ENCODE measurements at regions not wholly inside any gene's neighbourhood (a gene's known extent, or its start where the extent isn't known, plus 50 kb on each side); places are given as distances from the start of the nearest gene placed in this dataset.
"Not testable (repeated sequence)": the region's sequence is repeated elsewhere in the genome, so short reads cannot be mapped to it uniquely, and the experiment has no call there.

DNA sequence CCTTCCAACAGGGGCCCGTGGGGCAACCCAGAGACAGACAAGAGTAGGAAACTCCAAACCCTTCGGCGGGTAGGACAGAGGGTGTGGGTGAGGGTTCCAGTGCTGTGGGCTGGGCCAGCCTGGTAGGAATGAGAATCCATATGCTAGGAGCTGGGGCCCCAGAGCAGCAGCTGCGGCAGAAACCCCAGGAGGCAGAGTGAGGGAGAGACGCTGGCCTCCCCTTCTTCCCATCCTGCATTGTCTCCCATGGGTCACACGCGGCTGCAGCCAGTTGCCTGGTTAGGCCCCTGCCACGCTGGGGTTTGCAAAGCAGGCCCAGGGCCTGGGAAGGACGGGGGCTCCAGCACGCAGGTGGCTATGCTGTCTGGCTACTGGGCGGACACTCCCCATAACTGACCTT lies 113.1 kb upstream of the CCZ1B start:
- not testable (repeated sequence) for DNase-seq; H3K27ac ChIP-seq (ENCODE audit: low read depth, low read length); H3K56ac ChIP-seq (ENCODE audit: low read length); H3K9ac ChIP-seq (ENCODE audit: low read length); H3K79me2 ChIP-seq (ENCODE audit: control insufficient read depth, insufficient read depth, low read length); H3K23ac ChIP-seq (ENCODE audit: low read length); H3K36me3 ChIP-seq (ENCODE audit: control insufficient read depth, insufficient read depth, low read length); H3K79me1 ChIP-seq (ENCODE audit: low read length); H3K4me2 ChIP-seq (ENCODE audit: low read length); H4K5ac ChIP-seq (ENCODE audit: low read length); H3K4ac ChIP-seq (ENCODE audit: low read depth, low read length); H2AK5ac ChIP-seq (ENCODE audit: low read length); H3K4me1 ChIP-seq (ENCODE audit: control insufficient read depth, low read depth, low read length); H3K18ac ChIP-seq (ENCODE audit: low read length); H3K4me3 ChIP-seq (ENCODE audit: low read length); H2BK15ac ChIP-seq (replicated peaks; ENCODE audit: low read depth); H2BK5ac ChIP-seq (ENCODE audit: low read length); H3K27me3 ChIP-seq (ENCODE audit: insufficient read depth, low read length, poor library complexity); H4K8ac ChIP-seq (ENCODE audit: low read depth, low read length); H2BK120ac ChIP-seq (ENCODE audit: low read depth, low read length)
- WGBS (ENCODE audit: extremely low coverage, insufficient coverage, low lambda C conversion rate), result no CpG with 5 or more reads among the region's 11 CpGs

DNA sequence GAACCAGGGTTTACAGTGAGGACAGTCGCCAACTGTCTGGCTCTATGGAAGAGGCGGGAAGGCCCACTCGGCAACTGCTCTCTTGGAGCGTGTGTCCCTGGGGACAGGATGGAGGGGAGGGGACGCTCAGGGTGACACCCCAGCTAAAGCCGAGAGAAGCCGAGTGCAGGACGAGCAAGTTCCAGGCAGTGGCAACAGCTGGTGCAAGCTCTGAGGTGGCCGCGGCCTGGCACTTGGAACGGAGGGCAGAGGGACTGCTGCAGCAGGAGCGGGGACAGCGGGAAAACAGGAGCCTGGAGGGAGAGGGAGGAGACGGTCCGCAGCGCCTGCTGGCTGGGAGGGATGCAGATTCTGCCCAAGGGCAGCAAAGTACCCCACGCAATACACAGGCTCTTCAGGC lies 113.8 kb upstream of the CCZ1B start:
- not testable (repeated sequence) for H3K23ac ChIP-seq (ENCODE audit: low read length); H3K18ac ChIP-seq (ENCODE audit: low read length); H2BK120ac ChIP-seq (ENCODE audit: low read depth, low read length)

DNA sequence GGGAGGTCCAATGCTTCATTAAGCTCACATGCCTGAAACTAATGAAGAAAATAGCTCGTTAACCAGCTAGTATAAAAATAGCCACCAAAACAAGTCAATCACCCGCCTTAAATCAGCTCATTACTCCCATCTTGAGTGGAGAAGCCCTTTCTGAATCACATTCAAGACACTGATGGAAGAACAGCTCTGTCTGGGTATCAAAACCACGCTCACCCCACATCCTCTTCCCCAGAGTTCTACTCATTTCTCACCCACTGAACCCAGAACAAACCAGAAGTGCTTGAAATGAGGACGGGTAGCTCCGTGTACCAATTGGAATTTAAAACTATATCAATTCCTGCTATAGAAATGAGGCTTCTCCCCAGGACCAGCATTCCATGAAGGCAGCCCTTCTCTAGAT lies 120.8 kb upstream of the CCZ1B start:
- H2AK5ac ChIP-seq (ENCODE audit: low read length); H3K36me3 ChIP-seq (ENCODE audit: control insufficient read depth, insufficient read depth, low read length); H2BK15ac ChIP-seq (replicated peaks; ENCODE audit: low read depth); H3K27ac ChIP-seq (ENCODE audit: low read depth, low read length); H3K23ac ChIP-seq (ENCODE audit: low read length); H3K4me3 ChIP-seq (ENCODE audit: low read length); H4K8ac ChIP-seq (ENCODE audit: low read depth, low read length); H3K4me2 ChIP-seq (ENCODE audit: low read length); H2BK5ac ChIP-seq (ENCODE audit: low read length); H3K27me3 ChIP-seq (ENCODE audit: insufficient read depth, low read length, poor library complexity); H3K18ac ChIP-seq (ENCODE audit: low read length); H3K4ac ChIP-seq (ENCODE audit: low read depth, low read length); H3K79me2 ChIP-seq (ENCODE audit: control insufficient read depth, insufficient read depth, low read length); H3K79me1 ChIP-seq (ENCODE audit: low read length); H3K4me1 ChIP-seq (ENCODE audit: control insufficient read depth, low read depth, low read length); H3K56ac ChIP-seq (ENCODE audit: low read length); H2BK120ac ChIP-seq (ENCODE audit: low read depth, low read length); H3K9ac ChIP-seq (ENCODE audit: low read length); H4K5ac ChIP-seq (ENCODE audit: low read length); DNase-seq: not testable (repeated sequence)
- no CpG with 5 or more reads among the region's 5 CpGs for WGBS (ENCODE audit: extremely low coverage, insufficient coverage, low lambda C conversion rate)

More for the DNA sequence above, 113.8 kb upstream of the CCZ1B start:
- not testable (repeated sequence) for H3K79me2 ChIP-seq (ENCODE audit: control insufficient read depth, insufficient read depth, low read length); H3K4me2 ChIP-seq (ENCODE audit: low read length); H3K27me3 ChIP-seq (ENCODE audit: insufficient read depth, low read length, poor library complexity); H3K79me1 ChIP-seq (ENCODE audit: low read length); H2AK5ac ChIP-seq (ENCODE audit: low read length); H3K56ac ChIP-seq (ENCODE audit: low read length); H3K4me1 ChIP-seq (ENCODE audit: control insufficient read depth, low read depth, low read length); H3K27ac ChIP-seq (ENCODE audit: low read depth, low read length); H3K36me3 ChIP-seq (ENCODE audit: control insufficient read depth, insufficient read depth, low read length); H3K4ac ChIP-seq (ENCODE audit: low read depth, low read length); H3K9ac ChIP-seq (ENCODE audit: low read length); DNase-seq; H3K4me3 ChIP-seq (ENCODE audit: low read length); H2BK5ac ChIP-seq (ENCODE audit: low read length); H4K8ac ChIP-seq (ENCODE audit: low read depth, low read length); H4K5ac ChIP-seq (ENCODE audit: low read length); H2BK15ac ChIP-seq (replicated peaks; ENCODE audit: low read depth)
- no CpG with 5 or more reads among the region's 17 CpGs for WGBS (ENCODE audit: extremely low coverage, insufficient coverage, low lambda C conversion rate)

DNA sequence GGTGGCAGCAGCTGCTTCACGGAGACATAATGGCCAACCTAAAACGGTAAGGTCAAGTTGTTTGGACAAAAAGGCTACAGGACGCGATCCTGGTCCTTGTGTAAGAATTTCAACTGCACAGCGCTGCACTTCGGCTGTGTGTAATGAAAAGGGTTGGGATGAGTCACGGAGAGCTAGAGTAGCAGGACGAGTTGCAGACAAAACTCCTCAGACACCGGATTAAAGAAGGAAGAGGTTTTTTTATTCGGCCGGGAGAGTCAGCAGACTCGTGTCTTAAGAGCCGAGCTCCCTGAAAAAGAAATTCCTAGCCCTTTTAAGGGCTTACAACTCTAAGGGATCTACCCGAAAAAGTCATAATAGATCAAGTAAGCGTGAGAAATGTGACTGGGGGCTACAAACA lies 124.2 kb upstream of the CCZ1B start:
- H3K79me1 ChIP-seq (ENCODE audit: low read length); H3K56ac ChIP-seq (ENCODE audit: low read length); H3K27me3 ChIP-seq (ENCODE audit: insufficient read depth, low read length, poor library complexity); H3K36me3 ChIP-seq (ENCODE audit: control insufficient read depth, insufficient read depth, low read length); H2BK120ac ChIP-seq (ENCODE audit: low read depth, low read length); H3K4me2 ChIP-seq (ENCODE audit: low read length); DNase-seq; H3K18ac ChIP-seq (ENCODE audit: low read length); H3K4me1 ChIP-seq (ENCODE audit: control insufficient read depth, low read depth, low read length); H3K4ac ChIP-seq (ENCODE audit: low read depth, low read length); H2BK15ac ChIP-seq (replicated peaks; ENCODE audit: low read depth); H4K8ac ChIP-seq (ENCODE audit: low read depth, low read length); H3K79me2 ChIP-seq (ENCODE audit: control insufficient read depth, insufficient read depth, low read length); H2BK5ac ChIP-seq (ENCODE audit: low read length); H3K9ac ChIP-seq (ENCODE audit: low read length); H3K27ac ChIP-seq (ENCODE audit: low read depth, low read length); H4K5ac ChIP-seq (ENCODE audit: low read length); H3K4me3 ChIP-seq (ENCODE audit: low read length); H3K23ac ChIP-seq (ENCODE audit: low read length); H2AK5ac ChIP-seq (ENCODE audit: low read length): not testable (repeated sequence)
- whole genome bisulfite sequencing (ENCODE audit: extremely low coverage, insufficient coverage, low lambda C conversion rate), result no CpG with 5 or more reads among the region's 15 CpGs

DNA sequence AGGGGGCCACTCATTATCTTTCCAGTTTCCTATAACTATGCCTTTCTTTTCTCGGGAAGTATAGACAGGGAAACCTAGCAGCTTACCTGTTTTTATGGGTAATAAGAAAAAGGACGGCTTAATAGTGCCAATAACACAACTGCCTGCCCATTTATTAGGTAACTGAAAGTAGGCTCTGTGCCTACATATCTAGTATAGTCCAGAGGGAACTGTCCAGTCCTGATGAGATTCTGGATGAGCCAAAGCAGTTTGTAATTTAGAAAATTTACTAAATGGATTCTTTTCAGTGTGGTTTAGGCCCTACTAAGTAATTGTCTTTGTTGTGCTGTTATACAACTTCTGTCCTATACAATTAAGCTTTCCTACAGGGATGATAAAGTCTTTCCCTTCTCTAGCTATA lies 125.5 kb upstream of the CCZ1B start:
- no CpG with 5 or more reads among the region's 2 CpGs for WGBS (ENCODE audit: extremely low coverage, insufficient coverage, low lambda C conversion rate)
- H3K56ac ChIP-seq (ENCODE audit: low read length); H3K9ac ChIP-seq (ENCODE audit: low read length); H3K4me3 ChIP-seq (ENCODE audit: low read length); DNase-seq; H3K27me3 ChIP-seq (ENCODE audit: insufficient read depth, low read length, poor library complexity); H3K79me1 ChIP-seq (ENCODE audit: low read length); H3K36me3 ChIP-seq (ENCODE audit: control insufficient read depth, insufficient read depth, low read length); H2BK5ac ChIP-seq (ENCODE audit: low read length); H3K4me2 ChIP-seq (ENCODE audit: low read length); H3K23ac ChIP-seq (ENCODE audit: low read length); H3K18ac ChIP-seq (ENCODE audit: low read length); H2BK15ac ChIP-seq (replicated peaks; ENCODE audit: low read depth); H3K4ac ChIP-seq (ENCODE audit: low read depth, low read length); H3K79me2 ChIP-seq (ENCODE audit: control insufficient read depth, insufficient read depth, low read length); H3K27ac ChIP-seq (ENCODE audit: low read depth, low read length); H4K8ac ChIP-seq (ENCODE audit: low read depth, low read length); H2BK120ac ChIP-seq (ENCODE audit: low read depth, low read length); H4K5ac ChIP-seq (ENCODE audit: low read length); H3K4me1 ChIP-seq (ENCODE audit: control insufficient read depth, low read depth, low read length); H2AK5ac ChIP-seq (ENCODE audit: low read length): not testable (repeated sequence)

DNA sequence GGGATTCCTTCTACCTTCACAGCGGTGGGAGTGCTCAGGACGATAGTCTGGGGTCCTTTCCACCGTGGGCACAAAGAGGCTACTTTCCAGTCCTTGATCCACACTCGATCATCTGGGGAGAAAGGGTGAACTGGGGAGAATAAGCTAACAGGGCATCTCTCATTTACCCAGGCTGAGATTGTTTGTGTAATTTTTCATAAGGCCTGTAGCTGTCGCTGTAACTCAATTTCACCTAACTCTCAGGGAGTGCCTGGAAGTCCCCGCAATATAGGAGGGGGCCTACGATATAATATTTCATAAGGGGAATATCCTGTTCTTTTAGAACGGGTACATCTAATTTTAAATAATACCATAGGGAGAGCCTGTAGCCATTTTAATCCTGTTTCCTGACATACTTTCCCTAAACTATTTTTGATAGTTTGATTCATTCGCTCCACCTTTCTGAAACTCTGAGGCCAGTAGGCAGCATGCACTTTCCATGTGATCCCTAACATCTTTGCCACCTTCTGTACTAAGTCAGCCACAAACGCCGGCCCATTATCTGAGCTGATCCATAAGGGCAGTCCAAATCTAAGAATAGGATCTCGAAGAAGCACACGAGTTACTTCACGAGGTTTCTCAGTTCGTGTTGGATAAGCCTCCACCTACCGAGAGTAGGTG lies 127.2 kb upstream of the CCZ1B start:
- WGBS (ENCODE audit: extremely low coverage, insufficient coverage, low lambda C conversion rate), result no CpG with 5 or more reads among the region's 16 CpGs
- not testable (repeated sequence) for H4K8ac ChIP-seq (ENCODE audit: low read depth, low read length); H3K4me3 ChIP-seq (ENCODE audit: low read length); H4K5ac ChIP-seq (ENCODE audit: low read length); H2BK15ac ChIP-seq (replicated peaks; ENCODE audit: low read depth); H2BK120ac ChIP-seq (ENCODE audit: low read depth, low read length); H3K79me1 ChIP-seq (ENCODE audit: low read length); H3K4me1 ChIP-seq (ENCODE audit: control insufficient read depth, low read depth, low read length); H3K9ac ChIP-seq (ENCODE audit: low read length); H3K4me2 ChIP-seq (ENCODE audit: low read length); DNase-seq; H3K56ac ChIP-seq (ENCODE audit: low read length); H3K36me3 ChIP-seq (ENCODE audit: control insufficient read depth, insufficient read depth, low read length); H3K18ac ChIP-seq (ENCODE audit: low read length); H3K4ac ChIP-seq (ENCODE audit: low read depth, low read length); H2BK5ac ChIP-seq (ENCODE audit: low read length); H3K27ac ChIP-seq (ENCODE audit: low read depth, low read length); H3K23ac ChIP-seq (ENCODE audit: low read length); H2AK5ac ChIP-seq (ENCODE audit: low read length); H3K79me2 ChIP-seq (ENCODE audit: control insufficient read depth, insufficient read depth, low read length); H3K27me3 ChIP-seq (ENCODE audit: insufficient read depth, low read length, poor library complexity)
